ENCODE measurements at regions not wholly inside any gene's neighbourhood (a gene's known extent, or its start where the extent isn't known, plus 50 kb on each side); places are given as distances from the start of the nearest gene placed in this dataset.

GRCh38 chr20:40588891-40589290 is 100.1 kb downstream of the MAFB start:
- no peak for DNase-seq

DNA sequence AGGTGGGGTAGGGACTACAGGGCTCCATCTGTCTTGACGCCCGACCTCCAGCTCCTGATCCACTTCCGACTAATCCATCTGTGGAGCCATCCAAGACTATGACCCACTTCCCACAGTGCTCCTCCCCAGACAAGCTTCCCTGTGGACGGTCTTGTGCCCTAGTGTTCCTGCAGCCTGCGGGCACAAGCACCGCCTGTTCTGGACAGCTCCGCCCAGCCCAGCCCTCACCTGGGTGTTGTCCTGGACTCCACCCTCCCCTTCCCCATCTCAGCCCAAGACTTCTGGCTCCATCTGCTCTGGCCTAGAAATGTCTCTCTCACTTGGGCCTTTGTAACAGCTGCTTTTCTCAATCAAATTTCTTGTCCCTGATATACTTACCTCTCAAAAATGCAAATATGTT is 102.0 kb downstream of the MAFB start:
- no peak for DNase-seq

DNA sequence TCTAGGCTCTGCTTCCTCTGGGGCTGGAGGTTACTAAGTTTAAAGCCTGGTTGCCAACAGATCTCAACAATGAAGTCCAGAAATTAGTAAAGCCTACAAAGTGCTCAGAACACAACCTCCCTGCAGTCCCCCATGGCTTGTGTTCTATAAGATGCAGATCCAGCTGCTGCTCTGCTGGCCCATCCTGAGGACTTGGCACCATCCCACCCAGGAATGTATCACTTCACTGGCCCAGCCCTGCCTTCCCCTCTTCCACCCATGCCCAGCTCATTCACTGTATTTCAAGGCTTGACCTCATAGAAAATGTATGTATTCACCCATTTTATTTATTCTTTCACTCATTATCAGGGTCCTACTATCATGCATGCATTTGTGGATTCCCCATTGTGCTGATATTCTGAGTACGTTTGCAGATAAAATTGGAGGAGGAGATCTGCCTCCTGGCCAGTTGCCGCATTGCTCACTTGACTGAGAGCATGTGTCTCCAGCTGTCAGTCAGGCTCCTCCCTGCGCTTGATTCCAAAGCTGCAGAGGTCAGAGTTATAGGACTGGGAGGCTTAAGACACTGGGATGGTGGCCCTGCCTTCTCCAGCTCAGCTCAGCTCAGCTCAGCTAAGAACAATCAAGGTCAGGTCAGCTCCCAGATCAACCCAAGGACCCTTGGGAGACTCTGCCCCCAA is 104.8 kb downstream of the MAFB start:
- no peak for DNase-seq

DNA sequence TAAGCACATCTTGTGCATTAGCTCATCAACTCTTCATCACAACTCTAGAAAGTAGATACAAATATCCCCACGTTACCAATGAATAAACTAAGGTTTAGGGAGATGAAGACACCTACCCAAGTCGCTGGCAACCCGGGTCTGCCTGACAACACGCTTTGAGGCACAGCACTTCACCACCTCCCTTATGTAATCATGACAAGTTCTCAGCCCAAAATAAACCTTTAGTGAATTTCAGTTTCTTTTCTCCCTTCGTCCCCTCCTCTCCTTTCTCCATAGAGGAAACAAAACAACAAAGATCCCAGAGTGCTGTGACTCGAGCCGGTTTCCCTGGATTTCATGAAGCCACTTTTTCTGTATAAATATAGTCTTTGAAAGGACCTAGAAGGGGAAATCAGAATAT is 105.4 kb downstream of the MAFB start:
- DNase-seq = no peak

DNA sequence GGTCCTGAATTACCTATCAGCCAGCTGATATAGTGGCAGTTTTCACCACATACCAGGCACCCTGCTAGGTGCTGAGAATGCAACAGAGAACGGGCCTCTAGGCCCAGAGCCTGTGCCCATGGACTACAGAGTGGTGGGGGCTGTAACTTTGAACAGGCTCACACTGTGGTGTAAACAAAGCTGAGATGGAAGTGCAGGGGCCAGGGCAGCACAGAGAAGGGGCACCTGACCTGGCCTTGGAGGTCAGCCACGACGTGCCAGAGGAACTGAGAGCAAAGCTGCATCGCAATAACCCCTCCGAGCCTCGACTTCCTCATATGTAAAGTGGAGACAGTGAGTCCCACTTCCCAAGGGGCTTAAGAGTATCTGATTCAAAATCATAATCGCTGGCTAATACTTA is 105.8 kb downstream of the MAFB start:
- DNase-seq = no peak

DNA sequence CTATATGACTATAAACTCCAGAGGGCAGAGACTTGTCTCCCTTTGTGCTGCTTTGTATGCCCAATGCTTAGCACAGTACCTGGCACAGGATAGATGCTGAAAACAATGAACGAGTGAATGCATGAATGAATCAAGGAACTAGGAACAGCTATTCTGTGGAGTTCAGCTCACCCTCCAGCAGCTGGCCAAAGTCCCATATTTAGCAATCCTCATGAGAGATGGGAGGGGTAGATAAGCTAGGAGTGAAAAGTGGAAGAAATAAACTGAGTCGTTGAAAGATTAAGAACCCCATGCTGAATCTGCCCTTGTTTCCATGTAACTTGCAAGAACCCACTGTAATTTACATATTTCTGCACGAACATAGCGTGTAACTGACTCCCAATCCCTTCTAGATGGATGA is 106.5 kb downstream of the MAFB start:
- no peak for DNase-seq

- DNase-seq = no peak
Measured at GRCh38 chr20:40579701-40580100, 109.3 kb downstream of the MAFB start.

DNA sequence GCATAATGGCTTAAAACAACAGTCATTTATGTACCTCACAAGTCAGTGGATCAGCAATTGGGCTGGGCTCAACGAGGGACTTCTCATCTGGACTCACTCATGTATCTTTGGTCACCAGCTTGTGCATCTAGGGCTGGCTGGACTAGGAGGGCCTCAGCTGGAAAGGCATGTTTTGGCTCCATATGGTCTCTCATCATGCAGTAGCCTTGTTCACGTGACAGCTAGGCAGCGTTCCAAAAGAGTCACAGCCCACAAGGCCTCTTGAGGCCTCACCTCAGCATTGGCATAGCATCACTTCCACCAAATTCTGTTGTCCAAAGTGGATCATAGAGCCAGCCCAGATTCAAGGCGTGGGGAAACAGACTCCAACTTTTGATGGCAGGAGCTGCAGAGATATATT is 110.1 kb downstream of the MAFB start:
- no peak for DNase-seq

DNA sequence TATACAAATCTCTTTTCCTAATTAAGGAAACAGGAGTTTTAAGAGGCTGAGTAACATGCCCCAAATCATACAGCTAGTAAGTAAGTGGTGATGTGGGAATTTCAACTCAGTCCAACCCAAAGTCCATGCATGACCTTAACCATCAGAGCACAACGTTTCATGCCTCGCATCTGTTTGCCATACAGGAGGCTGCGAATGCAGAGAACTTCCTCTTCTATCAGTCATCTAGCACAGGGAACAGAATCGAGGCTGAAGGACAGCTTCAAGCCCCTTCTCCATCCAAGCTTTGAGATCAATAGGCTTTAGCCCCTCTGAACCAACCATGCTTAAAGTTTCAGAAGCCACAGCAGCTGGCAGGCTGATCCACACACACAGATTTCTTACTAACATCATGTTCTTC is 113.2 kb downstream of the MAFB start:
- no peak for DNase-seq

- no peak for DNase-seq
Measured at GRCh38 chr20:40572251-40572650, 116.8 kb downstream of the MAFB start.

DNA sequence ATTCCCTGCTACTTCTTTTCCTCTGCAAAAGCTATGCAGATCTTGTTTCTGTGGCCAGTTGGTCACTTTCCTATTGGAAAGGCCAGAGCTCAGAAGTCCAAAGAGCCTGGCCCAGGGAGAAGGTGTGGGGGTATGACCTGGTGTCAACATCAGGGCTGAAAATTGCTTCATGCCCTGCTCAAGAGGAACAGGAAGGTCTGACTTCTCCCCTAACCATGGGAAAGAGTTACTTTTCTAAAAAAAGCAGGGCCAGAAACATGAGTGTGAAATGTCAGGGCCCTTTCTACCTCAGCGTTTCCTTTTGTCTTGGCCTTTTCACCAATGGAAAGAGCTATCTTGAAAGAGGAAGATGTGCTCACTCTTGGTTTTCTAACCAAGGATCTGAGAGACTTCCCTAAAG is 117.4 kb downstream of the MAFB start:
- no peak for DNase-seq

GRCh38 chr20:40568200-40568599 is 120.8 kb downstream of the MAFB start:
- DNase-seq = no peak

GRCh38 chr20:40565682-40566040 is 123.4 kb downstream of the MAFB start:
- no peak for DNase-seq

DNA sequence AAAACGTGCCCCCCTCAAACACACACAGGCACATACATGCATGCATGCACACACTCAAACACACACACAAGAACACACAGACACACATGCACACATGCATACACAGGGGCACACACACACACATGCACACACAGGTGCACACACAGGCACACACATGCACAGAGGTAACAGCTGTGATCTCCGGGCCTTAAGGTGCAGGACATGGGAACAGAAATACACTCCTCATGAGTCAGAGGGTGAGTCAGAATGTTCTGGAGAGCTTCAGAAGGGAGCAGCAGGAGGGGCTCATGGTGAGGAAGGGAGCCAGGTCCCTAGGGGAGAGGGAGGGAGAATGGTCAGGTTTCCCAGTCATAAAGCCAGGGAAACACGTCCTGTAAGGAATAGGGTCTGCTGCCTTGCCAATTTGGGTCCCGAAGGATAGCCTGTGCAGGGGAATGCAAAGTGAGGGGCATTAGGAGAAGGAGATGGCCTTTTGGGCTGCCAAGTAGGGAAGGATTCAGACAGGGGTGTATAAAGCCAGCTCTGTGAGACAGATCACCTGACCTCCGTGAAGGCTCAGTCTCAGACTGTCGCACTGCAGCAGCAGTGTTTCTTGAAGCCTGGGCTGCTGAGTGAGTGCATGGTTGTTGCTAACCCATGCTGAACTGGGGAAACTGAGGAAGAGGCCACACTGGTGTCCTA is 123.9 kb downstream of the MAFB start:
- no peak for DNase-seq

DNA sequence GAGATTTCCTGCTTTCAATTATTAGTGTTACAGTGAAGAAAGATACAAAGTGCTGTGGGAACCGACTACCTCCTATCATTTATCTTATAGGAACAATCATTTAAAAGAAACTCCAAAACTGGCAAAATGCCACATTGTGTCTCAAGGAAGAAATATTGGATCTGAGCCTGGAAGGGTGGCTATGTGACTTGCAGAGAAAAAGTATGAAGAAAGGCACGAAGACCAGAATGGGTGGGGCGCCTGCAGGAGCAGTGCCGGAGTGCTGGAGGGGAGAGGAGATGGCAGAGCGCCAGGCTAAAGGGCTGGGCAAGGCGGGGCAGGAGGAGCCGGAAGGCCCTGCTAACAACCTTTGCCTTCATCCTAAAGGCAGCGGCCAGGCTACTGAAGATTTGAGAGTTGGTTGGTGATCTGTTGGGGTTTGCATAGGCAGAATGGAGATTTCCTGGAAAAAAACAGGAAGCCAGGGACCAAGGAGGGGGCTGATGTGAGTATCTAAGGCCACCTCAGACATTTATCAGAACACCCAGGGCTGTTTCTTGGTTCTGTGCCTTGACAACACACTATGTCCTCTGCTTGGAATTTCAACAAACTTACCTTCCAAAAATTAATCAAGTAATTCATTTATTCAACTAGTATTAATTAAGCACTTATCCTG is 125.6 kb downstream of the MAFB start:
- no peak for DNase-seq

- DNase-seq = no peak
Measured at GRCh38 chr20:40562031-40562430, 127.0 kb downstream of the MAFB start.

- no peak for DNase-seq
Measured at GRCh38 chr20:40561187-40561586, 127.8 kb downstream of the MAFB start.

DNA sequence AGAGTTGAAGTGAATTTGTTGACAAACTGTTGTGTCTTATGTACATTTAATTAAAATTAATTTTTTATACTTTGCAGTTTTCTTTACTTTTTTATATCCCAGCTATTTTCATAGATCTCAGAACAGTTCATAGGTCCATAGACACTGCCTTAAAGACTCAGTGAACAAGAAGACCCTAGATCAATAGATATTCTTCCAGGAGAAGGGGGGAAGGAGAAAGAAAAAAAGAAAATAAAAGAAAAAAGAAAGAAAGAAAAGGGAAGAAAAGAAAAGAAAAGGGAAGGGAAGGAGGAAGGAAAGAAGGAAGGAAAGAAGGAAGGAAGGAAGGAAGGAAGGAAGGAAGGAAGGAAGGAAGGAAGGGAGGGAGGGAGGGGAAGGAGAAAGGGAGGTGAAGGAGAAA is 130.8 kb downstream of the MAFB start:
- no peak for DNase-seq

- no peak for DNase-seq
Measured at GRCh38 chr20:40551125-40551530, 137.9 kb downstream of the MAFB start.

- no peak for DNase-seq
Measured at GRCh38 chr20:40547483-40548091, 141.4 kb downstream of the MAFB start.

- DNase-seq = no peak
Measured at GRCh38 chr20:40545478-40545877, 143.6 kb downstream of the MAFB start.

GRCh38 chr20:40542065-40542464 is 147.0 kb downstream of the MAFB start:
- DNase-seq = no peak

DNA sequence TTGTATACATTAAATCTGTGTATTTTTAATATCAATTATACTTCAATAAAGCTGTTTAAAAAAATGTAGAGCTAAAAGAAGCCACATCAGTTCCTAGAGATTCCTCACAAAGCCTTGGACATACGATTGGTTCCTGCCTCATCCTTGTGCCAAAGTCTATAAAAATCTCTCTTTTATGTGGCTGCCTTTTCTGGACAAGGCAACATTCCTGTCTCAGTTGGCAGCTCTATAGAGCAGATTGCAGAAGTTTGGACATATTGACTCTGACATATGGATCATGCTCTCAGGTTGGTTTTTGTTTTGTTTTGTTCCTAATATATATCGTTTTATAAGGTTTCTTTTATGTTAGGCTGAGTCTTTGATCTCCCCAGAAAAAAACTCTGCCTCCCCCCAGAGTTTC is 148.9 kb downstream of the MAFB start:
- no peak for DNase-seq

DNA sequence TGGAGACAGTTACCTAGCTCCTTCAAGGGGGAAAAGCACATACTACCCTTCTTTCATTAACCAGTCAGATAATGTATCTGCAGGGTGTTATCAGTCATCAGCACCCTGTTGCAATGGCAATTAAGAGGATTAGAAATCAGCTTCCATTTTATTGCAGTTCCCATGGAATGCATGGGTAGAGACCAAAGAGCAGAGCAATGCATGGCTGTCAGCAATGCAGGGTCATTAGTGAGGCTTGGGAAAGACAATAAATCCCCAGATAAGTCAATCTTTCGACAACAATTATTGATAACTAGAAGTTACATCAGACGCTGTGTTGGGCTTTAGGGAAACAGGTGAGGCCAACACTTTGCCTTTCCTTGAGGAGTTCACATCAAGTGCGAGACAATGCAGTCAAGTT is 150.9 kb downstream of the MAFB start:
- no peak for DNase-seq
